GM21529 (cell line): ENCODE measurements at regions not wholly inside any gene's neighbourhood (a gene's known extent, or its start where the extent isn't known, plus 50 kb on each side); places are given as distances from the start of the nearest gene placed in this dataset.
"Not testable (repeated sequence)": the region's sequence is repeated elsewhere in the genome, so short reads cannot be mapped to it uniquely, and the experiment has no call there.

ENCODE experiments used
- ATAC-seq: cut with Tn5 transposase; IDR thresholded peaks from one replicate; pipeline ENCODE4 v1.9.1; 2021; ENCODE audit not compliant: unreplicated experiment

DNA sequence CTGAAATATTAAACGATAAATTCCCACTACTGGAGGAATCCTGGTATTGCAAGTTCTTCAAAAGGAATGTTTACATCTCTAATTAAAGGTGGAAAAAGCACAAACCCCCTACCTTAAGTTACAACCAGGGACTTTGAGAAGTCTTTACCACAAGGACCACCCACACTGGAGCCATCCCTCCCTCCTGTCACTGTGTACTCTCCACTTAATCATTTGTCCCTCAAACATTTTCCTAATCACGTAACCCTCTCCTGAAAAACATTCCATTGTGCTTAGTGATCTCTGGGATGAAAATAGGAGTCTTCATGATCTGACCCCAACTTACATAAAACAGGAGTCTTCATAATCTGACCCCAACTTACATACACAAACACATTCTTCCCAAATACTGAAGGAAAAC, 85.7 kb downstream of the SUCLG1 start:
- ATAC-seq = no peak

GRCh38 chr2:84362541-84362940, 96.5 kb downstream of the SUCLG1 start:
- no peak for ATAC-seq

DNA sequence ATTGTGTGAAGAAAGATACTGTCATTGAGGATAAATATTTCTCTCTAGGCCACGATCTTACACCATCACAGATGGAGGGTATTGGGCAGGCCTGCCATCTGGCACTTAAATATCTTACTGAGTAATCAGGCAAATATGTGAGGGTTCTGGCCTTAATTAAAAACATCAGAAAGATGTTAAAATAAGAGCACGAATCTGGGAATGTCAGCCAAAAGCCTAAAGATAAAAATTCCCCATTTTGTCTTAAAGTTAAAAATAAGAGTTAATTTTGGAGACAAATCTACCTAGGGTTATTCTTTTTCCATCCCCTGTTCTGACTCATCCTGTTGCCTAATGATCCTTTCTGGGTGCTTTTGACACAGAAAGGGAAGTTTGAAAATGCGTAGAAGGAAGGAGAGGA, 121.0 kb downstream of the SUCLG1 start:
- no peak for ATAC-seq

- no peak for ATAC-seq
Observed at GRCh38 chr2:84327645-84328249, 131.3 kb downstream of the SUCLG1 start.

- no peak for ATAC-seq
Observed at GRCh38 chr2:84326831-84327432, 132.1 kb downstream of the SUCLG1 start.

DNA sequence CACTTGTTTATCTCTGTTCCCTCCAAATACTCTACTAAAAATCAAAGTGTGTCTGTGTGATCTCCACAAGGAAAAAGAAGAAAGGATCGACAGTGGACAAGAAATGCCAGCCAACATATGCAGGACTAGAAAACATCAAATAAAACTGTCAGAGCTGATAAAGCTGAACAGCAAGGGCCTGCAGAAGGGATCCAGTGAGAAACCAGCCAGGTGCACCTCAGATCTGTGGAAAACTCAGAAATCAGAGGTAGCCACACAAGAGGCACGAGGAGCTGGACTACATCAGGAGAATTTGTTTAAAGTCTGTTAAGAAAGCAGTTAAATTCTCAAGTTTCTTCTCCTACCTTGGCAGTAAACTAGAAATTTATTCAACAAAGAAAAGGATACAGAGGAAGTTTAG, 135.2 kb downstream of the SUCLG1 start:
- ATAC-seq = no peak

DNA sequence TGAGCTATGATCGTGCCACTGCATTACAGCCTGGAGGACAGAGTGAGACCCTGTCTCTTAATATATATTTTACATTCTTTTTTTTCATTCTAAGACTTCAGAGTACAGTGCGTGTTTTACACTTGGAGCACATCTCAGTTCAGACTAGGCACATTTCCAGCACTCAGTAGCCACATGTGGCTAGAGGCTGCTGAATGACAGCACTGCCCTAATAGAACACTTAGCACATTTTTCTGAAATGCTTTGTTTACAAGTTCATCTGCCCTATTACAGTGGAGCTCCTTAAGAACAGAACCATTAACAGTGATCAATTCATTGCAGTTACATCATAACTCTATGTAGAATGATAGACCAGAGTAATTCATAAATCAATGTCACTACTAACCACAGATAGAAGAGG, 138.1 kb downstream of the SUCLG1 start:
- no peak for ATAC-seq

GRCh38 chr2:84319581-84319980, 139.5 kb downstream of the SUCLG1 start:
- ATAC-seq = no peak

GRCh38 chr2:84317135-84317534, 141.9 kb downstream of the SUCLG1 start:
- ATAC-seq = no peak

GRCh38 chr2:84314901-84315330, 144.2 kb downstream of the SUCLG1 start:
- peak; percentile 98 for ATAC-seq

DNA sequence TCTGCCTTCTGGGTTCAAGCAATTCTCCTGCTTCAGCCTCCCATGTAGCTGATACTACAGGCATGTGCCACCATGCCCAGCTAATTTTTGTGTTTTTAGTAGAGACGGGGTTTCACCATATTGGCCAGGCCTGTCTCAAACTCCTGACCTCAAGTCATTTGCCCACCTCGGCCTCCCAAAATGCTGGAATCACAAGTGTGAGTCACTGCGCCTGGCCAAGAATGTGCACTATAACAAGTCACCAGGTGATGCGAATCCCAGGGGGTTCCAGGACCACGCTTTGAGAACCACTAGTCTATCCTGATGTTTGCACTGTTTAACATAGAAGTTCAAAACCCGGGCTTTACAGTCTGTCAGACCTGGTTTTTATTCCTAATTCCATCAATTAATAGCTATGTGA, 144.8 kb downstream of the SUCLG1 start:
- no peak for ATAC-seq

GRCh38 chr2:84309281-84309680, 149.8 kb downstream of the SUCLG1 start:
- no peak for ATAC-seq

- ATAC-seq = no peak
Observed at GRCh38 chr2:84306361-84306760, 152.7 kb downstream of the SUCLG1 start.

GRCh38 chr2:84302513-84303412, 156.3 kb downstream of the SUCLG1 start:
- ATAC-seq = peak; percentile 92

- ATAC-seq = no peak
Observed at GRCh38 chr2:84301717-84302116, 157.4 kb downstream of the SUCLG1 start.

GRCh38 chr2:84300696-84301029, 158.4 kb downstream of the SUCLG1 start:
- no peak for ATAC-seq

DNA sequence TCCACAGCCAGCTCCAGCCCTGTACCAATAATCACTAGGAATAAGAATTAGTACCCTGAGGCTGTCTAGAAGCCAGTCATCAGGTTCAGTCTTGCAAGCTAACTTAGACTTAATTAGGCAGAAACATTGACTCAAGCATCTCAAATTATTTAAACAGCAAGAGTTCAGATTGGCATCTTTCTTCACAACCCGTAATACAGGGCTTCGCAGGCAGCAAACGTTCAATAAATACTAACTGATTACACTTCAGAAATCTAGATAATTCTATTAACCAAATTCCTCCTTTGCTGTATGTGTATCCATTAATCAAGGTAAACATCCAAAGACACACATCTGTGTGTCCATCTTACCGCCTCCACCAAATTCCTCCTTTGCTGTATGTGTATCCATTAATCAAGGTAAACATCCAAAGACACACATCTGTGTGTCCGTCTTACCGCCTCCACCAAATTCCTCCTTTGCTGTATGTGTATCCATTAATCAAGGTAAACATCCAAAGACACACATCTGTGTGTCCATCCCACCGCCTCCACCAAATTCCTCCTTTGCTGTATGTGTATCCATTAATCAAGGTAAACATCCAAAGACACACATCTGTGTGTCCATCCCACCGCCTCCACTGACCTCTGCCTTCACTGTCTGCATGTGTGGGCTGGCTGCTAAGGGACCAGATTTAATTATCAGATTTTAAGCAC, 158.9 kb downstream of the SUCLG1 start:
- ATAC-seq = not testable (repeated sequence)

DNA sequence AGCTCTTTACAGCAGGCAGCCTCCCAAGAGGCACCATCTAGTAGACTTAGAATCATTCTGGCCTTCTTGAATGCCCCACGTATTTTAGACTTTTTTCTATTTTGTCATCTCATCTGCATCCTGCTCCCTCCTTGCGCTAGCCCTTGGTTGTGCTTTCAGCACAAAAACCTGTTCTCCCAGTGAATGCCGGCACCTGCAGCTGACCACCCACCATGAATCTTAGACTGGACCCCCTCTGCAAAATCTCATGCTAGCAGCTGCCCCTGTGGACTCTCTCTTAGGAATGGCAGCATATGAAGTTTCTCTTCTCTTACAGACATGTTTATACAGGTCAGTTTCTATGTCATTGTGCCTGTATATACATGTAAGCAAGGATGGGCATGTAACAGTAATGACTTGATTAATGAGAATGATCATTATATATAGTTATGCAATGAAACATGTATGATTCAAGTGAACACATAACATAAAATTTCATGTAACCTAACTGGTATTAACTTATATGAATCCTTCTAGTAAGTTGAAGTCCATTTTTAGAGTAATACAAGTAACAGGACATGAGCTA, 159.8 kb downstream of the SUCLG1 start:
- no peak for ATAC-seq

GRCh38 chr2:84297155-84297554, 161.9 kb downstream of the SUCLG1 start:
- no peak for ATAC-seq

GRCh38 chr2:84293791-84294380, 165.2 kb downstream of the SUCLG1 start:
- no peak for ATAC-seq

GRCh38 chr2:84292545-84292944, 166.5 kb downstream of the SUCLG1 start:
- ATAC-seq = no peak
